Spleen (tissue), 11 donors: ENCODE measurements at regions not wholly inside any gene's neighbourhood (a gene's known extent, or its start where the extent isn't known, plus 50 kb on each side); places are given as distances from the start of the nearest gene placed in this dataset.

Source experiments
- DNase-seq: peaks from one replicate; pipeline ENCODE4 v3.0.0-alpha.2; 2020
- H3K27ac ChIP-seq, 8 donors: fragments of 200-600 bp; sonication (generic) in 7 of 8; 1 replicate in 4 of 8; 2 replicates in 4 of 8; pipeline versions ENCODE4 v1.5.0 to v1.8.0; 2016 to 2021; ENCODE audit warnings: inconsistent platforms in 4 of 8, mild to moderate bottlenecking in 4 of 8, moderate library complexity in 1 of 8
- H3K27me3 ChIP-seq, 7 donors: fragments of 200-600 bp; sonication (generic) in 6 of 7; replicated peaks in 1 of 7; 1 replicate in 4 of 7; 2 replicates in 3 of 7; pipeline versions ENCODE4 v1.5.0 to v1.8.0; 2016 to 2021; ENCODE audit warnings: inconsistent platforms in 3 of 7, mild to moderate bottlenecking in 1 of 7
- H3K36me3 ChIP-seq, 6 donors: fragments of 200-600 bp; sonication (generic) in 5 of 6; 1 replicate in 4 of 6; 2 replicates in 2 of 6; pipeline versions ENCODE4 v1.5.0 to v1.8.0; 2016 to 2021; ENCODE audit warnings: inconsistent platforms in 2 of 6
- H3K4me1 ChIP-seq, 6 donors: fragments of 200-600 bp; sonication (generic) in 5 of 6; 1 replicate in 3 of 6; 2 replicates in 3 of 6; pipeline versions ENCODE4 v1.5.0 to v1.8.0; 2016 to 2021; ENCODE audit warnings: inconsistent platforms in 3 of 6
- H3K4me3 ChIP-seq, 8 donors: fragments of 200-600 bp; sonication (generic) in 7 of 8; 1 replicate in 4 of 8; 2 replicates in 4 of 8; pipeline versions ENCODE4 v1.5.0 to v1.8.0; 2016 to 2021; ENCODE audit warnings: inconsistent platforms in 4 of 8, mild to moderate bottlenecking in 4 of 8, moderate library complexity in 2 of 8
- H3K9me3 ChIP-seq, 8 donors: fragments of 200-600 bp; sonication (generic) in 7 of 8; 1 replicate in 4 of 8; 2 replicates in 4 of 8; pipeline versions ENCODE4 v1.5.0 to v1.8.0; 2016 to 2021; ENCODE audit warnings: inconsistent platforms in 4 of 8
- POLR2A ChIP-seq, 3 donors: fragments of 450-650 bp; IDR thresholded peaks; one replicate each; pipeline ENCODE4 v1.5.1; 2017; ENCODE audit warnings: antibody characterized with exemption in 3 of 3, mild to moderate bottlenecking in 1 of 3
- POLR2AphosphoS5 ChIP-seq, 3 donors: sonication (generic); formaldehyde crosslinking; IDR thresholded peaks; one replicate each; pipeline ENCODE4 v1.5.1; 2017; ENCODE audit warnings: antibody characterized with exemption in 3 of 3
- WGBS, 5 donors: extraction: QIAGEN DNeasy Blood & Tissue Kit in 3 of 5; methylation state at CpG; one replicate each; pipeline versions ENCODE4 v1.1.5 to v1.1.7; 2013 to 2018; 5-methylcytosine and 5-hydroxymethylcytosine counted together
- intact Hi-C: fragments of 100-400 bp; cut with DNase I; formaldehyde crosslinking; loops from one replicate; pipeline ENCODE4 v1.15.0; 2023; ENCODE audit warnings: low total_unique reads
- TF ChIP-seq, protein P1 (sequence below), 11 experiments: fragments of 200-600 bp in 7 of 11; fragments of 450-650 bp in 4 of 11; sonication (generic) in 4 of 11; IDR thresholded peaks in 8 of 11; conservative IDR thresholded peaks in 3 of 11; 1 replicate in 7 of 11; 2 replicates in 4 of 11; pipeline versions ENCODE4 v1.4.0 to v1.8.0; 2016 to 2021; ENCODE audit warnings: antibody characterized with exemption in 11 of 11, inconsistent platforms in 4 of 11, mild to moderate bottlenecking in 1 of 11
- donor health status: healthy with polysubstance abuse.
- donor health status: DM: no; HTN: no; CAD: no; lungs with moderate emphysema.
- donor health status: DM: no; HTN: no; CAD: no.
- donor health status: Bipolar disorder and iron deficiency.
- donor health status: healthy.
- donor health status: DM: no; HTN: no; CAD: no.
- donor health status: DM: yes; HTN: yes; CAD: no.

DNA sequence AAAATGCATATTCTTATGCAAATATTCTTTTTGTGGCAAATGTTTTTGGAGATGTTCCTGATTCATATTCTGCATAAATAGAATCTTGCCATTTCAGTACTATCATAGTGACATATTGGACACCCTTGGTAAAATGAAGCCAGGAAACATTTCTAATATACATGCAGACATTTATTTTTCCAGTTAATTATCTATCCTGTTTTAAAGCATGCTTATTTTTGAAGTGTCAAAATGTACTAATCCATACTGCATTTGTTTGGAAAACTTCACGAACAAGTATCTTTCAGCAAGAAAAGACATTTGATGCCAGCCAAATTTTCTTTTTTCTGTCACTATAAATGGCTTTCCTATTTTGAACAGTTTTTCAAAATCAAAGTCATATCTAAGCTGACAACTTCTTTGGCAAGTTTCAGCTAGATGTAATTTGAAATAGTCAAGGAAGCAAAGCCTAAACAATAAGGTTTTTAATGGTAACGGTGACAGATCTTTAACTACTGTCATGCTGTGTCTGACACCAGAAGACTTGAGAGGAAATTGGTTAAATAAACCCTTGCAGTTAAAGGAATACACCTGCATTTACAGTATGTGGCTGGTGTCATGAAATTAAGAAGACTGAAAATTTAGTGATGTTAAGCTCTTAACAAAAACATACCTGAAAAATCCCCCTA lies 284.3 kb downstream of the TLE1 start:
- WGBS, 5 donors: 67 to 82% (median 77%) methylated on average over 2 of the region's 2 CpGs
- Histone ChIP-seq H3K9me3 (no peaks in the 10 kb centered on the region), H3K4me1 (no peaks in the 10 kb centered on the region), H3K27ac (no peak overlapping the region), H3K36me3 (no peaks in the 10 kb centered on the region), H3K27me3 (no peaks in the 10 kb centered on the region), H3K4me3 (no peak overlapping the region)
- no peak for DNase-seq
- intact Hi-C loops: no loop called here
- TF ChIP-seq, protein P1, sequence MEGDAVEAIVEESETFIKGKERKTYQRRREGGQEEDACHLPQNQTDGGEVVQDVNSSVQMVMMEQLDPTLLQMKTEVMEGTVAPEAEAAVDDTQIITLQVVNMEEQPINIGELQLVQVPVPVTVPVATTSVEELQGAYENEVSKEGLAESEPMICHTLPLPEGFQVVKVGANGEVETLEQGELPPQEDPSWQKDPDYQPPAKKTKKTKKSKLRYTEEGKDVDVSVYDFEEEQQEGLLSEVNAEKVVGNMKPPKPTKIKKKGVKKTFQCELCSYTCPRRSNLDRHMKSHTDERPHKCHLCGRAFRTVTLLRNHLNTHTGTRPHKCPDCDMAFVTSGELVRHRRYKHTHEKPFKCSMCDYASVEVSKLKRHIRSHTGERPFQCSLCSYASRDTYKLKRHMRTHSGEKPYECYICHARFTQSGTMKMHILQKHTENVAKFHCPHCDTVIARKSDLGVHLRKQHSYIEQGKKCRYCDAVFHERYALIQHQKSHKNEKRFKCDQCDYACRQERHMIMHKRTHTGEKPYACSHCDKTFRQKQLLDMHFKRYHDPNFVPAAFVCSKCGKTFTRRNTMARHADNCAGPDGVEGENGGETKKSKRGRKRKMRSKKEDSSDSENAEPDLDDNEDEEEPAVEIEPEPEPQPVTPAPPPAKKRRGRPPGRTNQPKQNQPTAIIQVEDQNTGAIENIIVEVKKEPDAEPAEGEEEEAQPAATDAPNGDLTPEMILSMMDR (IDR thresholded peaks at IDR 0.05 in 8 of 11, conservative IDR thresholded peaks at IDR 0.05 in 3 of 11): no peak
- TF ChIP-seq POLR2AphosphoS5 (IDR thresholded peaks at IDR 0.05) (no peak), POLR2A (IDR thresholded peaks at IDR 0.05) (no peak)

DNA sequence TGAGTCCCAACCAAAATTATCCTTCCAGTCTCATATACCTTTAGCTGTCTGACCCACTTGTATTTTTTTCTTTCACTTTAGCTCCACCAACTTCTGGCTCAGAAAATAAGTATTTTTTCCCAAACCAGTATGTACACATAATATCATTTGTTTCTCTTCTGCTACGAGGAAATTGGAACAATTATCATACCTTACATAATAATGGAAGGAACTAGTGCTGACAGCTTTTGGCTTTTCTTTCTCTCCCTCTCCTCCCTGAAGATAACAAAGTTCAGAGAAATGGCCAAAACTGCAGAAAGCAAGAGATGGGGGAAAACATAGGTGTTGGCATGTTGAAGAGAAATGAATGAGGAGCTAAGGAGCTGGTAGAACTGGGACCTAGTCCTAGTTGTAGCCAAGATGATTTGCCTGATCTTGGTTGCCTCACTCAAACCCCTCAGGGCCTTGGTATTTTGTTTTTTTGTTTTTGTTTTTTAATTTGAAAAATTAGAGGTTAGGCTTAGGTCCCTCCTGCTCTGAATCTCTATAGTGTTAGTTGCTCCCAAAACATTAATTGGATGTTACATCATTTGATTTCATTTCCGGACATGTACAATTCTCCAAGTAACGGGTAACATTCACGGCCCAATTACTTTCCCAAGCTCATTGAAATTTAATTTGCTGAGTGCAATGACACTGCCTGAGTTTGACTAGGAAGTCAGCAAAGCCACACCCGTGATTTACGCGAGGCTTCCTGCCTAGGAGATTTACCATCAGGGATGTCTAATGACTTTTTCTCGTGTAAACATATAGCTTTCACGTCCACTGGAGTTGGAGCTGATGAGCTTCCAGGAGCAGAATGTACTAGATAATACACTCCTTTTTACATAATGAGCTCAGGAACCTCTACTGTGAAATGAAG lies 291.6 kb downstream of the TLE1 start:
- Histone ChIP-seq H3K27me3 (no peaks in the 10 kb centered on the region), H3K9me3 (no peaks in the 10 kb centered on the region), H3K36me3 (no peaks in the 10 kb centered on the region), H3K4me3 (no peak overlapping the region), H3K27ac (no peak overlapping the region), H3K4me1 (no peaks in the 10 kb centered on the region)
- intact Hi-C loops: no loop called here
- DNase-seq: no peak
- TF ChIP-seq, protein P1 (IDR thresholded peaks at IDR 0.05 in 8 of 11, conservative IDR thresholded peaks at IDR 0.05 in 3 of 11): no peak
- TF ChIP-seq POLR2AphosphoS5 (IDR thresholded peaks at IDR 0.05): no peak
- WGBS, 5 donors: 69 to 79% (median 77%) methylated on average over 9 of the region's 9 CpGs

DNA sequence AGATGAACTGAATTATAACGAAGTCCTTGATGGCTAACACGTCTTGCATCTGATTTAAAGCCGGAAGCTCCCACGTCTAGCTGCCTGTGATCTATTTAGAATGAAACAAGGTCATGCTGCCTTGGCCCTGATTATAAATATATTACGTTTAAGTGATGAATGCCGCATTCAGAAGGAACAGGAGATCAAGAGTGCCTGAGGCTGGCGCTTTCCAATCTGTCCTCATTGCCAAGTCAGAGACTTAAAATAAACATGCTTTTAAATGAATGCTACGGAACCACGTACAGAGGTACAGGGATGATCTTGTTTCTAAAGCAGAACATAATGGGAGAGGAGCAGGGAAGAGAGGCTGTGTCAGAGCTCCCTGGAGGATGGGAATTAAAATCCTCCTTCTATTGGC lies 292.8 kb downstream of the TLE1 start:
- H3K27ac ChIP-seq: no peak overlapping the region
- WGBS, 5 donors: 62 to 78% (median 70%) methylated on average over 9 of the region's 9 CpGs
- H3K27me3 ChIP-seq: peaks cover 0 to 5% (median 0%) of the 10 kb centered on the region in 7 donors
- intact Hi-C loops: no loop called here
- H3K9me3 ChIP-seq: no peaks in the 10 kb centered on the region
- no peak overlapping the region for H3K4me3 ChIP-seq
- TF ChIP-seq, protein P1 (IDR thresholded peaks at IDR 0.05 in 8 of 11, conservative IDR thresholded peaks at IDR 0.05 in 3 of 11): no peak
- no peak for TF ChIP-seq POLR2A (IDR thresholded peaks at IDR 0.05)
- TF ChIP-seq POLR2AphosphoS5 (IDR thresholded peaks at IDR 0.05): no peak
- DNase-seq: no peak
- H3K4me1 ChIP-seq: no peaks in the 10 kb centered on the region
- no peaks in the 10 kb centered on the region for H3K36me3 ChIP-seq

DNA sequence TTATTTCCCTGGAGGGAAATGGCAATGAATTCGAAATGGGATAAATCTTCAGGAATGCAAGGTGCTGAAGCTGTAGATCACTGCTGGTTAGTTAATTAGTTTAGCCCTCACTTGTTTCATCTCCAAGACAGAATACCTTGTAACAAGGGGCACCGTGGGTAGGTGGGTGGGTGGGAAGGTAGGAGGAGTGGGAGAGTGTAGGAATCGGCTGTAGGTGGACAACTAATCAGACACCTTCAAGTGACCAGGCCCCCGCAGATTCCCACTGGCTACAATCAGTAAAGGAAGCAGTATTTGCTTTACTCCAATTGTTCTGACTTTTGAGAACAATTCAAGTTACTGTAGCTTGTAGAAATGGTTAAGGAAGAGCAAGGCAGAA lies 293.7 kb downstream of the TLE1 start:
- H3K9me3 ChIP-seq: no peaks in the 10 kb centered on the region
- TF ChIP-seq POLR2A (IDR thresholded peaks at IDR 0.05) (no peak), POLR2AphosphoS5 (IDR thresholded peaks at IDR 0.05) (no peak)
- TF ChIP-seq, protein P1 (IDR thresholded peaks at IDR 0.05 in 8 of 11, conservative IDR thresholded peaks at IDR 0.05 in 3 of 11): no peak
- intact Hi-C loops: no loop called here
- 72 to 88% (median 84%) methylated on average over 4 of the region's 4 CpGs for WGBS, 5 donors
- H3K4me1 ChIP-seq: peaks cover 0 to 3% (median 0%) of the 10 kb centered on the region in 6 donors
- H3K27me3 ChIP-seq: peaks cover 0 to 5% (median 0%) of the 10 kb centered on the region in 7 donors
- no peak overlapping the region for H3K27ac ChIP-seq
- no peak for DNase-seq
- no peaks in the 10 kb centered on the region for H3K36me3 ChIP-seq
- H3K4me3 ChIP-seq: no peak overlapping the region
